GM19467 (cell line): ENCODE measurements at regions not wholly inside any gene's neighbourhood (a gene's known extent, or its start where the extent isn't known, plus 50 kb on each side); places are given as distances from the start of the nearest gene placed in this dataset.

Source experiments
- ATAC-seq: cut with Tn5 transposase; IDR thresholded peaks from one replicate; pipeline ENCODE4 v1.9.1; 2021; ENCODE audit warnings: mild to moderate bottlenecking, moderate library complexity; ENCODE audit not compliant: unreplicated experiment

DNA sequence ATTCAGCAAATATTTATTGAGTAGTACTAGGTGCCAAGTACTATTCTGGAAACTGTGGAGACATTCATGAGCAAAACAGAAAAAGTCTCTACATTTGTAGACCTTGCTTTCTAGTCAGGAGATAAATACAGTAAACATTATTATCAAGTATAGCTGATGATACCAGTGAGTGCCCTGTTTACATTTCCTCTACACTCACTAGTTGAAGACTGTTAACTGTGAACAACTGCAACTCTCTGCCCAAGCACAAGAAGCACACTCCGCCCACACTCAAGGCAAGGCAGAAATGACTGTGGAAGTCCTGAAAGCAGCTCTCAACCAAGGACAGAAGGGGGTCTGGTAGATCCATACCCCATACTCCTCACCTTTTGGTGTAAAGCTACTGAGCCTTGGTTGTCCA is 837.0 kb downstream of the DIAPH3 start:
- ATAC-seq, result no peak

DNA sequence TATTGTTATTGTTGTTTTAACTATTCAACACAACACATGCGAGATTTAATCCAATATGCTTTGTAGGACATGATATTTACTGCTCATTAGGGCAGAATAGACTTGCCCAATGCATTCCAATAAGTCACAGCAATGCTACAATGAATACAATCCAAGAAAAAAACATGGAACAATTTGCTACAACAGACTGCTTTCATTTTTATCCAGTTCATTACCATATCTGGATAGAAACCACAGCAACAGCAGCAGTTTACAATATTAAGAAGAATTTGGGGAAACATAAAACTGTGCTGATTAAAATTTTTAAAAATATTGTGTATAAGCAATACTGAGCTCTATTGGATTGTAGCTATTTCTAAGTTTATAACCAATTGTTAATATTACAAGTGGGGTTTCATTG is 833.0 kb downstream of the DIAPH3 start:
- no peak for ATAC-seq

DNA sequence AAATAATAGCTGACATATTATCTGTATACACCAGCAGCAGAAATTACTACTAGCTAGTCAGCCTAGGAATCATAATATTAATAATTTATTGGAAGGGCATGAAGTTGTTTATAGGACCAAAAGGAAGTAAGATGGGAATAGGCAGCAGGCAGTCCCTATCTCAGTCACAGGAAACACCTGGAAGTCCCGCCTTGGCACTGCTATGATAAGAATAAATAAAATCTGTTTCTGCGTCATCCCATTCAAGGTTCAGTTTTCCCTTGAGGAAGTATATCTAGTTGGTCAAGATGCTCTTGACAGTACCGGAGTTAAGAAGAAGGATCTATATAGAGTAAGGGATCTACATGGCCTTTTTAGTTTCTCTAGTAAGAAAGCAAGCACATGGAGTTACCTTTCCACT is 830.8 kb downstream of the DIAPH3 start:
- no peak for ATAC-seq

DNA sequence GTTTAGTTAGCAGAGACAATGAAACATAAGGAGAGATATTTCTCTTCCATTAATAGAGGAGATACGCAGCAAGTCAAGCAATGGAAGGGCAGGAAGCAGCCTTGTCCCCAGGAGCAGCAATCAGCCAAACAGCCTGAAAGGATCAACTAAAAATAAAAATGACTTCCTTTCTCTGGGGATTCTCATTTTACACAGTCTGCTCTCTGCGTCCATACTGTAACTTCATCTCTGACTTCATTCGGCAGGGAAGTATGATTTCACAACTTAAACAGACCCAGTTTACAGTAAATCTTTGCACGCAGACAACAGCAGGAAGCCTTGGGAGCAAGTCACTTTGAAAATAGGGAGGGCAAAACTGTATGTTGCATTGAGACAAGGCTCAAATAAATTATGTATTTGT is 826.7 kb downstream of the DIAPH3 start:
- ATAC-seq, result no peak

DNA sequence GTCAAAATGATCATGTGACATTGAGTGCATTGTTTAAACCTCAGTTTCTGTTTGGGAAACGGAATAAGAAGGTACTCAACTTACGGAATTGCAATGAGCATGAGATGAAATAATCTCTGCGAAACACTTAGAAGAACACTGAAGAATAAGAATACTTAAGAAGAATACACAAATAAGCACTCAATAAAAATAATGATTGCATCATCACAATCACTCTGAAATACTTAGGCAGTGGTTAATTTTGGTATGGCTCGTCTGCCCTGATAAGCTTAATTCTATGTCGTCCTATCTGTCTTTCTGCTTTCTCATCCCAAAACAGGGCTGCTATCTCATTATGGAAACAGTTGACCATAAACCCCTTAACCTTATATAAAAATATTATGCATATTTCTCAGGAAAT is 823.6 kb downstream of the DIAPH3 start:
- no peak for ATAC-seq

DNA sequence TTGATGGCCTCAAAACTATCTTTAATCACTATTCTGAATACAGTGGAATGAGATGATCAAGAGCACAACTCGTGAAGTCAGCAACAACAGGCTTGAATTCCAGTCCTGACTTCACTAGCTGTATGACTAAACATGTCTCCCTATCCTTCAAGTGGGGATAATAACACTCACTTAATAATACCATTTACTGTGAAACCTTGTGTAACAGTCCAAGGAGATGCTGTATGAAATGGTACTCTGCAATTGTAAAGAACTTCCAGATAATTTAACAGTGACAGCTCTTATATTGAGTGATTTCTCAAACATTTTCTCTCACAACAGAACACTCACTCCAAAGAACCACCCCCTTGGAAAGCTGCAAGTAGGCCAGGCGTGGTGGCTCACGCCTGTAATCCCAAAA is 823.1 kb downstream of the DIAPH3 start:
- no peak for ATAC-seq

DNA sequence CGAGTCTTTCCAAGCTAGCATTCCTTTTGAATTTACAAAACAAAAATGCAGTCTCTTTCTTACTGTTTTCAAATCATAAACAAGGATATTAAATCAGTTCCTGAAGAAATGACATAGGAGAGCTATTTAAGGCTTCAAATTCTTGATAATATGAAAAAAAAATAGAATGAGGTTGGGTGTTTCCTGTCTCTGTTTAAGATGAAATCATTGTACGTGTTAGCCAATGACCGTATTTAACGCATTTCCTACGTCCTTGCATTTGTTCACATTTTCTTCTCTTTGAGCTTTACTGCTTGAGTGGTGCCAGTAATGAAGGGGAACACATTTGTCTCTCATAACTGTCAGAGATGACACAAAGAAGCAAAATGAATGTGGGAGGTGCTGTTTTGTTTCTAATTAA is 821.3 kb downstream of the DIAPH3 start:
- ATAC-seq, result no peak

DNA sequence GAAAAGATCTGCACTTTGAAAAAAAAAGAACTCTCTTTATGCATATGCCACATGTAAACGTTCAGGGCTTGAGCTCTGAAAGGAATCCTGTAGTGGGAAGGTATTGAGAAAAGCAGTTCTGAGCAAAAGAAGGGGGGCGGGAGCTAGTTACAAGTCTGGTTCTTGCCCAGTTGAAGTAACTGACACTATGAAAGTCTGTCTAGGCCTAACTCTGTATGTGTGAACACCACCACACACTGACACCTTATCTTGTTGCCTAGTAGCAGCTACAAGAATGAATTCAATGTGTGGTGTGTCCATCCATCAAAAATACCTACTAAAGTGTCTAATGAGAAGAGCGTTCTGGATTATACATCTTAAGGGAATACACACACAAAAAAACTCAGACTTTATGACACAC is 820.6 kb downstream of the DIAPH3 start:
- ATAC-seq, result no peak

DNA sequence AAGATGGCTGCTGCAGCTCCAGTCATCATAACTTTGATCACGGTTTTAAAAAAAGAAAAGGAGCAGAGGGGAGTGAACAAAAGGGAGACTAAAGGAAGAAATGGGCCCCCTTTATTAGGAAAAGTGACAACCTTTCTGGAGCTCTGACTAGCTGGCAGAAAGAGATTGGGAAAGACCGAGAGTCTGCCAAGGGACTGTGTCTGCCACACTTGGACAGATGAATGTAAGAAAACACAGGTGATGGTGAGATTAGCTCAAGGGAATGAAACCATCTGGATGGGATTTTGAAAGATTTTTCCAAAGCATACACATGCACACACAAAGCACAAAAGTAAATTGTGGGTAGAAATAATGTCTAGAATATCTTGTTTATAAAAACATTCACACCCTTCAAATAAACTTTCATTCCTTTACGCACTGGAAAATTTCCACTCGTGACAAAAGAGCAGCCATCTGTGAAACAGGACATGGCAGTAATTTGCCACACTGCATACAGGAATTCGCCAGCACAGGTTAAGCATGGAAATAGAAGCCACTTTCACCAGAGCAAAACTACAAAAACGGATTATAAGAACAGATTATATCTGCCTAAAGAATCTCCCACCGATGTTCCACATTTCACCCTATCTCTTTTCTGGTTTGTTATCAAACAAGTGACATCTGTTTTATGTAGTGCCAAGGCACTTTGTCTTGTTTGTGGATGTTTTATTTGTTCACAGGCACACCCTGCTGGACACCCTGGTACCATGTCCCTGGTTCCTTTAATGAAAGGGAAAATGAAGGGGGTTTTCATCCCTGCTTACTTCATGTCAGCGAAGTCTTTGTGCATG is 819.5 kb downstream of the DIAPH3 start:
- no peak for ATAC-seq

DNA sequence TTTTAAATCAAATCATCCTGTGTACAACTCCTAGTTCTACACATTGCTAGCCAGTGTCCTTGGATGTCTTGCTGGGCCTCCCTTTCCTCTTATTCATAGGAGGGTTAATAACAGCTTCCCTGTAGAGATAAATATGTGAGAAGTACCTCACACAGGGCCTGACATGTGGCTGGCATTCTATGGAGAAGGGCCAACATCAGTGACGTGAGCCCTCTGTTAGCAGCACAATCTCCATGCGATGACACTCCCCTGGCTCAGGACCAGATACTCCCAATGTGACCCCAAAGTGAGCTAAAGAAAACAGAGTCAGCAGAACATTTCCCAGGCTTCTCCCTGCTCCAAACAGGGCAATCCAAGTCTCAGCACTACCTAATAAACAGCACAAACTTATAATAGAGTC is 818.4 kb downstream of the DIAPH3 start:
- no peak for ATAC-seq

DNA sequence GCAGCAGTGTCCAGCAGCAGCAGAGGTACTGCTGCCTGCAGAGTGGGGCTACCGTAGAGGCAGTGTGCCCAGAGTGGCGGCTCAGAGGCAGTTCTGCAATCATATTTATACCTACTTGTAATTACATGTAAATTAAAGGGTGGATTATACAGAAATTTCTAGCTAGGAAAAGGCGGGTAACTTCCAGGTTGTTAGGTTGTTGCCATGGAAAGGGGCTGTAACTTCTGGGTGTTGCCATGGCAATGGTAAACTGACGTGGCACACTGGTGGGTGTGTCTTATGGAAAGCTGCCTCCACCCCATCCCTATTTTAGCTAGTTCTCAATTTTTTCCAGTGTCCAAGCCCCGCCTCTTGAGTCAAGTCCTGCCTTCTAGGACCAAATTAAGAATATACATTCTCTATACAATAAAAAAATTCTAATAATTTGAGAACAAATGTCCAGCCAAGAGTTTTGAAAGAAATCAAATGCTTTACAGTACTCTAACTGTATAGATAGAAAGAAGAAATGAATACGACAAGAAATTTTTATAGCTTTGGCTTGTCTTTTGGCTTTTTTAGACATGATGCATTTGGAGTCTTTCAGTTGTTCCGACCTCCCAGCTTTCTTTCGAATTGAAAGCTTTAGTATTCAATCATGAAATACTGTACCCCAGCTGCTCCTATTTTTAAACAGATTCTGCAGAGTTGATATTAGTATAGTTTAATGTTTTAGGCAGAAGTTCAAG is 816.6 kb downstream of the DIAPH3 start:
- no peak for ATAC-seq

DNA sequence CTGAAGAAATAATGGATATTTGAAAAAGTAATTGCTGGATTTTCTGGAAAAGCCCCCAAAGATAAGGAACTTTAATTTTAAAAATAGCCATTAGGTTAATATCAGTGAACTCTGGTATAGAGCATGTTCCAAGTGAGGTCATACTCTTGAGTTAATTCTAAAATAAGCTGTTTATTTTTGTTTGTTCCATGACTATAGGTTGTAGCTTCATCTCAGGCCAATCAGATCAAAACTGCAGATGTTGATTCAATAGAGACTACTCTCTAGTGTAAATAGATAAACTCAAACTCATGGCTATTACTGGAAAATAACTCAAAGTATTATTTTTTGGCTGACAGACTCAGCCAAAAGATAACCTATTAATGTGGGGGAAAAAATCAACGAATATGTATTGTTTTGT is 815.1 kb downstream of the DIAPH3 start:
- ATAC-seq, result no peak

DNA sequence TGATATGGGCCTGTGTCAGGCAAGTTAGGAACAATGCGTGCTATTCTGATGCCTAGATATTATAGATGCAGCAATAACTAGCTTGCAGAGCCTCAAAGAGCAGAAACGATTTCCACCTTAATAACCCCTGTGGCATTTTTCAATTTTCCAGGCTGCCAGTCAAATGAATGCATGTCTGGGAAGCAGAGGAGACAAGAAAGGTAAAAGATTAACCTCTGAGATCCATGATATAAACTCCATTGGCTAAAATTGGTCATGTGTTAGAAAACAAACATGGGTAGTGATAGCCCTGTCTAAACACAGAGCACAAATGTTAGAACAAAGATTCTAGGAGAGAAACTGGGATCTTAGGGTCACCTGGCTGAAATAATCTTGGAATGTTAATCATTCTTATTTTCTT is 811.1 kb downstream of the DIAPH3 start:
- no peak for ATAC-seq

DNA sequence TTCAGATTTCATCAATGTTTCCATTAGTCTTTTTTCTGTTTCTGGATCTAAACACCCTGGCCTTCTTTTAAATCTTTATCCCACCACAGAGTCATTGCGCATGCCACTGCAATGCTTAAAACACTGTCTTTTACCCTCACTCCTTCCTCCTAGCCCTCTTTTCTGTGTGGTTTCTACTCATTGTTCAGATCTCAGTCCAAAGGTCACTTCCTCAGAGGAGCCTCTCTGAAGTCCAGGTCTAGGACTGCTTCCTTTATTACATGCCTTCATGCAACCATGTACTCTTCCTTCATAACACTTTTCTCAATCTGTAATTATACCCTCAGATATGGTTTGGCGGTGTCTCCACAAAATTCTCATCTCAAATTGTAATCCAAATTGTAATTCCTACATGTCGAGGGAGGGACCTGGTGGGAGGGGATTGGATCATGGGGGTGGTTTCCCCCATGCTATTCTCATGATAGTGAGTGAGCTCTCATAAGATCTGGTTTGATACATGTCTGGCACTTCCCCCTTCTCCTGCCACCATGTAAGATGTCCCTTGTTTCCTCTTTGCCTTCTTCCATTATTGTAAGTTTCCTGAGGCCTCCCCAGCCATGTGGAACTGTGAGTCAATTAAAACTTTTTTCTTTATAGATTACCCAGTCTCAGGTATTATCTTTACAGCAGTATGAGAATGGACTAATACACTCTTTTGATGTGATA is 808.9 kb downstream of the DIAPH3 start:
- peak; percentile 65 for ATAC-seq

DNA sequence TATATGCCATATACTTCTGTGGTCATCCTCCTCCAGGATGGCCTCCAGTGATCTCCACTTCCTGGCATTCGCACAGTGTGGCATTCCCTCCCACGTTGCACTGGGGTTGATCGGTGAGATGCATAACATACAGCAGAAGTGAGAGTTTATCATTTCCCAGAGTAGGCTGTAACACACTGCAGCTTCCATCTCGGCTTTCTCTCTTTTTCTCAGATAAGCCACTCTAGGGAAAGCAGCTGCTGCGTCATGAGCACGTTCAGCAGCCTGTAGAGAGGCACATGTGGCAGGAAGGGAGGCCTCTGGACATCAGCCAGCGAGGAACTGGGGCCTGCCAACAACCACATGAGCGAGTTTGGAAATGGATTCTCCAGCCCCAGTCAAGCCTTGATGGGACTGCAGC is 807.1 kb downstream of the DIAPH3 start:
- ATAC-seq, result no peak

DNA sequence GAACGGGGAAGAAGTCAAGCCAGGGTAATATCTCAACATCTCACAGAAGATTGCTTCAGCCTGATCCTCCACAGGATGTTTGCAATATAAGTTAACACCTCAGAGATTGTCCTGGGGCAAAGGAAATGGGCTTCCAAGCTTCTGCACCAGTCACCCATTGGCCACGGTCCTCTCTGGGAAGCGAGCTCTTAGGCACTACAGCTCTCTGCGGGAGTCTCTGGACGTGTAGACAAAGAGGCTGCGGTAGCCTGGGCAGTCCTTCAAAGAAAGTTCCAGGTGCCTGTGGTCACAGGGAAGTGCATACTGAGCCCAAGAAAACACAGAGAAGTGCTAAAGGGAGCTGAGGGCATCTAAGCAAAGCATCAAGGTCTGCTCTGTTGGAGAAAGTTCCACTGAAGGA is 805.7 kb downstream of the DIAPH3 start:
- ATAC-seq, result no peak

DNA sequence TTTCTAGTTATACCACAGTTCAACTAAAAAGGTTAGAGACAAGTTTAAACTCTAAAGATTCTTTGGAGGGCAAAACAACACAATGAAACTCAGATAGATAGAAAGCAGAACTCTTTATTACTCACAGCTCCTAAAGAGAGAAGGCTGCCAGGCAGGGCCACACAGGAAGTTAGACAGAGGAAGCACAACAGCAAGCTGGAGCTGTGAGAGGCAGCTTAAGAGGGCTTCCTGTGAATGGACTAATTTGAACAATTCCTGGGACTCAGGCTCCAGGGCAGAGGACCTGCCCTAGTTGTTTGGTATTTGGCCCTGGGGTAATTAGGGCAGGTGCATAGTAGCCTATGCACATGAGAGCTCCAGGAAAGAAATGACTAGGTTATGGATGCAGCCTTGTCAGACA is 803.6 kb downstream of the DIAPH3 start:
- ATAC-seq, result peak; percentile 56

DNA sequence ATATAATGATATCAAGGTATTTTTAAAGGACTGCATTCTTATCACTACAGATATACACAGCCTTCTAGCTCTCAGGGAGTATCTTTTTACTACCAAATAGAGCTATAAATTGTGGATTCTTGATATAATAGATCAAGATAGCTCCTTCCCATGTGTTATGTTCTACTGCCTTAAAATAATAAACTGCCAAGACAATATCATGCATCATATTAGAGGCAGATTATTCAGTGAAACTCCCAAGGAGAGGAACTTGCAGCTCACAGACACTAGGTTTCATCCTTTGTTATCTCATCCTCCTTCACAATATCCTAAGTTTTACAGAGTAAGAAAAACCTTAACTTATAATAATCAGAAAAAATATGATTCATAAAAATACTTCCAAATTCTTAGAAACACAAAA is 802.8 kb downstream of the DIAPH3 start:
- no peak for ATAC-seq

DNA sequence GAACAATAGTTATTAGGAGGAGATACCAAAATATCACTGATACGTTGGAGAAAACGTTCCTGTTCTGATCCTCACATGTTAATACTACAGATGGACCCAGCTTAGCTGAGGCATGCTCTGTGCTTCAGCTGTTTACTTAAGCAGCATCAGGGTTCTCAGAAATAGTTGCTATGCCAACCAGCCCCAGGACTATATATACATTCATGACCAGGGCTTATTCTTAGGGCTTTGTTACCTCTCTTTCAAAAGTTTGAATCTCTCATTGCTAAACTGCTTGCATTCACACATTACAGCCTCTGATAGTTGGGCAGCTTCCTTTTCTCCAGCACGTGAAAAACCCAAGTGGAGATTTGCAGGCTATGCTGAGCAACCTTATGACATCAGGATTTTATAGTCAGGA is 800.4 kb downstream of the DIAPH3 start:
- no peak for ATAC-seq

DNA sequence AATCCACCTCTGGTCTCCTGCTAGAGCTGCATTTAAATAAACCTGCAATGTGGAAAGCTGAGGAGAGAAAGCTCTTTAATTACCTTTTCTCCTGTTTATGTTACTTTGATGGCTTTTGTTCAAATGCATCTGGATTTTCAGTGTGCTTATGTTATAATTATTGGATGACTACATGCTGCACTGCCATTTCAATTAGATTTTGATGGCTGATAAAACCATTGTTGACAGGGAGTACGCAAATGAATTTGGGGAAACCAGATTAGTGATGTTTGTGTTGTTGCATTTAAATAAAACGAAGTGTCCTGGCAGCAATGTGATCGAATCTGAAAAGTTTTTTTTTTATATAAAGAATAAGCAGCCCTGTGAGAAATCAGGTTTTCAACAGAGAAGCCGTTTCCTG is 799.8 kb downstream of the DIAPH3 start:
- no peak for ATAC-seq

DNA sequence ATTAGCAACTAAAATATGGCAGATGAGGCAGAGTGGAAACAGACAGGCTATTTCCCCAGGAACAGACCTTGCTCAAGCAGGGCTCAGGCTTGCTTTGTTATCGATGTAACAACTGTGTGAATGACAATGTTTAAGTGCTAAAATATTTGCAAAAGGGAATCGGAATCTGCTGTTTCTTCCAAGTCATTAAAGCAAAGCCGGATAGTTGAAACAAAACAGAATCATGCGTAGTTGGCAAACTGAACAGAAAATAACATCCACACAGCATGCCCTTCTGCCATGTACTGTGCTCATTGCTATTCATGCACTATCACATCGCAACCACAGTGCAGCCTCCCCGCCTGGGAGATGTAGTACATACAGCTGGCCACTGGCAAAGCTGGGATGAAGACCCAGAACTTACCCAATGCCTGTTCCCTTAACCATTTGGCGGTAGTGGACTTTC is 799.1 kb downstream of the DIAPH3 start:
- ATAC-seq, result no peak

DNA sequence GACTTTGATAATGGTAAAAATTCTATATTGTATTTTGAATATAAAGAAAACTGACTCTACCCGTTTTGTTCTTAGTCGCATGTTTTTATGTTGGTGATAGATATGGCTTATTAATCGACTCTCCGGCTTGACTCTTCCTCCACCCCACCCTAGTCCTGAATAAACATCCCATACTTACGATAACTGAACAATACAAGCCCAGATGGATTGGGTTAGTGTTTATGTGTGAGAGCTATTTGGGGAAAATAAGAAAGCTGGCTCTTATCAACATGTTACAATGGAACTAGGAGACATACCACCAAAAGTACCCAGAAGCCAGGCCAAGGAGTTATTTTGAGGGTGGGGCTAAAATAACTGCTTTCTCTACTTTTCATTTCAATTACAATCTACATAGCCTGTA is 796.3 kb downstream of the DIAPH3 start:
- ATAC-seq, result no peak
